Lung (tissue), 11 donors: ENCODE measurements at regions not wholly inside any gene's neighbourhood (a gene's known extent, or its start where the extent isn't known, plus 50 kb on each side); places are given as distances from the start of the nearest gene placed in this dataset.
"Not testable (repeated sequence)": the region's sequence is repeated elsewhere in the genome, so short reads cannot be mapped to it uniquely, and the experiment has no call there.

Source experiments
- ATAC-seq: fragments of 200-7000 bp; cut with Tn5 transposase; one replicate; pipeline ENCODE4 v1.9.1; 2020; ENCODE audit warnings: moderate number of reproducible peaks; ENCODE audit not compliant: insufficient read depth, low FRiP score
- DNase-seq, 3 donors: peaks; one replicate each; pipeline ENCODE4 v3.0.0-alpha.2; 2013 to 2017
- H3K27ac ChIP-seq, 2 donors: one replicate each; pipeline ENCODE4 v1.5.1; 2013; ENCODE audit warnings: mild to moderate bottlenecking in 2 of 2, moderate library complexity in 2 of 2, control low read depth in 1 of 2, inconsistent platforms in 1 of 2, low read depth in 1 of 2, low read length in 1 of 2
- H3K27me3 ChIP-seq, 3 donors: one replicate each; pipeline ENCODE4 v1.5.1; 2013; ENCODE audit warnings: low read length in 2 of 3; ENCODE audit not compliant: control insufficient read depth in 3 of 3, insufficient read depth in 3 of 3
- H3K36me3 ChIP-seq, 4 donors: one replicate each; pipeline ENCODE4 v1.5.1; 2013; ENCODE audit warnings: low read length in 4 of 4, mild to moderate bottlenecking in 1 of 4, moderate library complexity in 1 of 4; ENCODE audit not compliant: control insufficient read depth in 4 of 4, insufficient read depth in 4 of 4
- H3K4me1 ChIP-seq, 5 donors: one replicate each; pipeline ENCODE4 v1.5.1; 2013; ENCODE audit warnings: low read length in 5 of 5, mild to moderate bottlenecking in 2 of 5, moderate library complexity in 1 of 5; ENCODE audit not compliant: control insufficient read depth in 5 of 5, insufficient read depth in 5 of 5
- H3K4me3 ChIP-seq: one replicate; pipeline ENCODE4 v1.5.1; 2013; ENCODE audit warnings: mild to moderate bottlenecking, control low read depth, moderate library complexity
- H3K9ac ChIP-seq, 2 donors: one replicate each; pipeline ENCODE4 v1.5.1; 2013; ENCODE audit warnings: low read length in 2 of 2, control low read depth in 1 of 2; ENCODE audit not compliant: insufficient read depth in 1 of 2
- H3K9me3 ChIP-seq, 4 donors: one replicate each; pipeline ENCODE4 v1.5.1; 2013; ENCODE audit warnings: low read length in 3 of 4, mild to moderate bottlenecking in 1 of 4, moderate library complexity in 1 of 4; ENCODE audit not compliant: control insufficient read depth in 4 of 4, insufficient read depth in 3 of 4
- WGBS, 2 donors: extraction: QIAGEN DNeasy Blood & Tissue Kit; methylation state at CpG; one replicate each; pipeline ENCODE4 v1.1.7; 2013; 5-methylcytosine and 5-hydroxymethylcytosine counted together
- TF ChIP-seq, protein P1 (sequence below): IDR thresholded peaks from 2 replicates; pipeline ENCODE4 v1.5.1; 2012; ENCODE audit warnings: mild to moderate bottlenecking; ENCODE audit errors: control extremely low read depth, extremely low read depth
- donor health status: control.
- donor health status: control.
- donor health status: Bipolar disorder and iron deficiency.
- donor health status: healthy.
- donor health status: DM: yes; HTN: yes; CAD: no.

DNA sequence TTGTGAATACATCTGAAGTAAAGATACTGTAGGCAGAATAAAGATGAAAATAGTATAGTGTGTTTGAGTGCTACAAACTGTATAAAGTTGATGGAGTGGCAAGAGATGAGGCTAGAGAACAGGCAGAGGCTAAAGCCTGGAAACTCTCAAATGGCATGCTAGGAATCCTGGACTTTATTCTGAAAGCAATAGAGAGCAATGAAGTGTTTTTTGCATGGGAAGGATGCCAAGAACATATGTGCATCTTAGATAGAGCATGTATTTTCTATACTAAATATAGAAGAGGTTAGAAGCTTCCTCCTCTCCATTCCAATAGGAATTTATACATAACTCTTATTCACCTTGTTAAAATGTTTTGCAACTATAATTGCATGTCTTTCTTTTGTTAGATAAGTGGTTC is 86.3 kb upstream of the TMTC2 start:
- DNase-seq: peak in 2 of 3 donors; percentile 83 to 86
- H3K9ac ChIP-seq: no peak overlapping the region
- peaks cover 0 to 4% (median 1%) of the 10 kb centered on the region in 4 donors for H3K9me3 ChIP-seq
- no peaks in the 10 kb centered on the region for H3K36me3 ChIP-seq
- H3K27me3 ChIP-seq: no peaks in the 10 kb centered on the region
- H3K27ac ChIP-seq: no peak overlapping the region
- TF ChIP-seq, protein P1, sequence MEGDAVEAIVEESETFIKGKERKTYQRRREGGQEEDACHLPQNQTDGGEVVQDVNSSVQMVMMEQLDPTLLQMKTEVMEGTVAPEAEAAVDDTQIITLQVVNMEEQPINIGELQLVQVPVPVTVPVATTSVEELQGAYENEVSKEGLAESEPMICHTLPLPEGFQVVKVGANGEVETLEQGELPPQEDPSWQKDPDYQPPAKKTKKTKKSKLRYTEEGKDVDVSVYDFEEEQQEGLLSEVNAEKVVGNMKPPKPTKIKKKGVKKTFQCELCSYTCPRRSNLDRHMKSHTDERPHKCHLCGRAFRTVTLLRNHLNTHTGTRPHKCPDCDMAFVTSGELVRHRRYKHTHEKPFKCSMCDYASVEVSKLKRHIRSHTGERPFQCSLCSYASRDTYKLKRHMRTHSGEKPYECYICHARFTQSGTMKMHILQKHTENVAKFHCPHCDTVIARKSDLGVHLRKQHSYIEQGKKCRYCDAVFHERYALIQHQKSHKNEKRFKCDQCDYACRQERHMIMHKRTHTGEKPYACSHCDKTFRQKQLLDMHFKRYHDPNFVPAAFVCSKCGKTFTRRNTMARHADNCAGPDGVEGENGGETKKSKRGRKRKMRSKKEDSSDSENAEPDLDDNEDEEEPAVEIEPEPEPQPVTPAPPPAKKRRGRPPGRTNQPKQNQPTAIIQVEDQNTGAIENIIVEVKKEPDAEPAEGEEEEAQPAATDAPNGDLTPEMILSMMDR: no peak
- ATAC-seq: no peak
- H3K4me1 ChIP-seq: peaks cover 0 to 15% (median 0%) of the 10 kb centered on the region in 5 donors
- H3K4me3 ChIP-seq: no peak overlapping the region

DNA sequence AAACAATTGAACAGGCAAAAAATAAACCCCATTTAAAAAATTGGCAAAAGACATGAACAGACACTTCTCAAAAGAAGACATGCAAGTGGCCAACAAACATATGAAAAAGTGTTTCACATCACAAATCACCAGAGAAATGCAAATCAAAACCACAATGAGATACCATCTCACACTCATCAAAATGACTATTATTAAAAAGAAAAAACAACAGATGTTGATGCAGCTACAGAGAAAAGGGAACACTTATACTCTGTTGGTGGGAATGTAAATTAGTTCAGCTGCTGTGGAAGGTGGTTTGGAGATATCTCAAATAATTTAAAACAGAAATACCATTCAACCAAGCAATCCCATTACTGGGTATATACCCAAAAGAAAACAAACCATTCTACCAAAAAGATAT is 83.1 kb upstream of the TMTC2 start:
- H3K27ac ChIP-seq: not testable (repeated sequence)

DNA sequence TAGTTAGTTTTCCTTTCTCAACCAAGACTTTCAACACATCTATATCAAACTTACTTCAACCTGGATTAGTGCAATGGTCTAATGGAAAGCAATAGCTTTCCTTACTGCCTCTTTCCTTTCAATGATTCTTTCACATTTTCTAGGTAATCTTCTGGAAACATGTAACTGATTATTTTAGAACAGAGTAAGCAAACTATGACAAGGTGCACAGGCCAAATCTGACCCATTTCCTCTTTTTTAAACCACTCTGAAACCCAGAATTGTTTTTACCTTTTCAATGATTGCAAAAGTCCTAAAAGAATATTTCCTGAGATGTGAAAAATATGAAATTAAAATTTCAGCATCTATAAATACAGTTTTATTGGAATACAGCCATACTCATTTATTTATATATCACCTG is 81.6 kb upstream of the TMTC2 start:
- no peak for DNase-seq
- H3K9me3 ChIP-seq: peaks cover 0 to 4% (median 1%) of the 10 kb centered on the region in 4 donors

More for the DNA sequence above, 83.1 kb upstream of the TMTC2 start:
- H3K9ac ChIP-seq, ATAC-seq, H3K4me3 ChIP-seq, H3K9me3 ChIP-seq, DNase-seq, H3K27me3 ChIP-seq, H3K36me3 ChIP-seq: not testable (repeated sequence)
- H3K4me1 ChIP-seq: peaks cover 0 to 15% (median 0%) of the 10 kb centered on the region in 5 donors

DNA sequence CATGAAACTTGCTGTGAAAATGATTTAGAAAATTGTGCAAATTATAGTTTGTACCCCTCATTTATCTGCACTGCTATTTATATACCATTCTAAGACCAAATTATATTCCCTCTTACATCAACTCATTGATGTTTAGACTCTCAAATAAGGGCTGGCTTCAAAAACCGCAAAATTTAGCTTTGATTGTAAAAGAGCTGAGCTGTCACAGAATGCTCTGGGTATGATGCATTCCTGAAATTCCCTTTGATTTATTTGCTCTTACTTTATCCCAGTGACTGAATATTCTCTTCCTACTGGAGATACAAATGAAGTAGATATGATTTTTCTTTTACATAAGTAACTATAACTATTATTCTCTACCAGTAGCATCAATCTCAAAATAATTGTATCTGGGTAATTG is 78.0 kb upstream of the TMTC2 start:
- H3K27me3 ChIP-seq: no peaks in the 10 kb centered on the region
- peaks cover 0 to 2% (median 0%) of the 10 kb centered on the region in 5 donors for H3K4me1 ChIP-seq
- no peaks in the 10 kb centered on the region for H3K9me3 ChIP-seq
- H3K27ac ChIP-seq: no peak overlapping the region
- no peak overlapping the region for H3K4me3 ChIP-seq
- ATAC-seq (no peak), DNase-seq (no peak)
- no peak overlapping the region for H3K9ac ChIP-seq
- TF ChIP-seq, protein P1: no peak
- 59 to 82% methylated on average over 1 of the region's 1 CpG for WGBS, 2 donors
- H3K36me3 ChIP-seq: no peaks in the 10 kb centered on the region

More for the DNA sequence above, 81.6 kb upstream of the TMTC2 start:
- Histone ChIP-seq H3K27me3 (no peaks in the 10 kb centered on the region), H3K27ac (no peak overlapping the region), H3K36me3 (no peaks in the 10 kb centered on the region), H3K4me1 (peaks cover 0 to 10% (median 2%) of the 10 kb centered on the region in 5 donors), H3K9ac (no peak overlapping the region), H3K4me3 (no peak overlapping the region)
- TF ChIP-seq, protein P1: no peak
- no peak for ATAC-seq
